ENCODE measurements at regions not wholly inside any gene's neighbourhood (a gene's known extent, or its start where the extent isn't known, plus 50 kb on each side); places are given as distances from the start of the nearest gene placed in this dataset.
"Not testable (repeated sequence)": the region's sequence is repeated elsewhere in the genome, so short reads cannot be mapped to it uniquely, and the experiment has no call there.

GRCh38 chrX:63142588-63142987 lies 208.5 kb downstream of the SPIN4 start:
- not testable (repeated sequence) for H4K91ac ChIP-seq (ENCODE audit: low read depth, low read length, poor library complexity); H3K14ac ChIP-seq (ENCODE audit: low read length); H3K79me1 ChIP-seq (ENCODE audit: low read depth, low read length); H2BK15ac ChIP-seq (ENCODE audit: low read length); H3K4me3 ChIP-seq (ENCODE audit: low read length in 2 of 2); H3K18ac ChIP-seq (ENCODE audit: low read length); H3K9ac ChIP-seq (ENCODE audit: low read depth, low read length, poor library complexity); H3K36me3 ChIP-seq (replicated peaks in 1 of 2; ENCODE audit: control insufficient read depth in 2 of 2, insufficient read depth in 2 of 2, low read length in 2 of 2); H3K4ac ChIP-seq (ENCODE audit: low read length); H3K23ac ChIP-seq (ENCODE audit: low read depth, low read length, poor library complexity); H2AK5ac ChIP-seq (ENCODE audit: low read depth, low read length); DNase-seq (ENCODE audit: low spot score); H3K4me2 ChIP-seq (ENCODE audit: insufficient read depth, low read length, poor library complexity, severe bottlenecking); H3K9me3 ChIP-seq (replicated peaks in 1 of 2; ENCODE audit: control insufficient read depth in 2 of 2, insufficient read depth in 1 of 2, low read depth in 1 of 2, low read length in 2 of 2); H2BK12ac ChIP-seq (ENCODE audit: low read length); H3K4me1 ChIP-seq (ENCODE audit: control insufficient read depth in 2 of 2, insufficient read depth in 1 of 2, low read depth in 1 of 2, low read length in 2 of 2); H3K27ac ChIP-seq (replicated peaks; ENCODE audit: low read length); H4K8ac ChIP-seq (ENCODE audit: low read depth, low read length); H2BK120ac ChIP-seq (ENCODE audit: low read depth, low read length); H2BK5ac ChIP-seq (ENCODE audit: low read length); H3K27me3 ChIP-seq (ENCODE audit: control insufficient read depth in 3 of 3, insufficient read depth in 3 of 3, low read depth in 1 of 3, low read length in 3 of 3); H2AFZ ChIP-seq (ENCODE audit: low read length)
- no CpG with 5 or more reads among the region's 2 CpGs for WGBS, 2 donors (ENCODE audit: extremely low coverage in 2 of 2, insufficient read length in 2 of 2, insufficient replicate concordance in 1 of 2)

GRCh38 chrX:63135859-63136258 lies 215.3 kb downstream of the SPIN4 start:
- not testable (repeated sequence) for H2AFZ ChIP-seq (ENCODE audit: low read length); H2BK5ac ChIP-seq (ENCODE audit: low read length); DNase-seq (ENCODE audit: low spot score); H3K36me3 ChIP-seq (replicated peaks in 1 of 2; ENCODE audit: control insufficient read depth in 2 of 2, insufficient read depth in 2 of 2, low read length in 2 of 2); H3K23ac ChIP-seq (ENCODE audit: low read depth, low read length, poor library complexity); H2AK5ac ChIP-seq (ENCODE audit: low read depth, low read length); H3K79me1 ChIP-seq (ENCODE audit: low read depth, low read length); H3K4me3 ChIP-seq (ENCODE audit: low read length in 2 of 2); H4K91ac ChIP-seq (ENCODE audit: low read depth, low read length, poor library complexity); H3K4me2 ChIP-seq (ENCODE audit: insufficient read depth, low read length, poor library complexity, severe bottlenecking); H3K4ac ChIP-seq (ENCODE audit: low read length); H3K18ac ChIP-seq (ENCODE audit: low read length); H2BK120ac ChIP-seq (ENCODE audit: low read depth, low read length); H3K4me1 ChIP-seq (ENCODE audit: control insufficient read depth in 2 of 2, insufficient read depth in 1 of 2, low read depth in 1 of 2, low read length in 2 of 2); H3K9me3 ChIP-seq (replicated peaks in 1 of 2; ENCODE audit: control insufficient read depth in 2 of 2, insufficient read depth in 1 of 2, low read depth in 1 of 2, low read length in 2 of 2); H3K14ac ChIP-seq (ENCODE audit: low read length); H3K9ac ChIP-seq (ENCODE audit: low read depth, low read length, poor library complexity); H2BK12ac ChIP-seq (ENCODE audit: low read length); H4K8ac ChIP-seq (ENCODE audit: low read depth, low read length); H2BK15ac ChIP-seq (ENCODE audit: low read length); H3K27me3 ChIP-seq (ENCODE audit: control insufficient read depth in 3 of 3, insufficient read depth in 3 of 3, low read depth in 1 of 3, low read length in 3 of 3); H3K27ac ChIP-seq (replicated peaks; ENCODE audit: low read length)
- WGBS, 2 donors (ENCODE audit: extremely low coverage in 2 of 2, insufficient read length in 2 of 2, insufficient replicate concordance in 1 of 2) = no CpG with 5 or more reads among the region's 2 CpGs

GRCh38 chrX:63128509-63128908 lies 222.6 kb downstream of the SPIN4 start:
- Histone ChIP-seq H3K4me1 (ENCODE audit: control insufficient read depth in 2 of 2, insufficient read depth in 1 of 2, low read depth in 1 of 2, low read length in 2 of 2) (no peaks in the 10 kb centered on the region), H3K14ac (ENCODE audit: low read length) (no peak overlapping the region), H3K4me2 (ENCODE audit: insufficient read depth, low read length, poor library complexity, severe bottlenecking) (no peak overlapping the region), H2BK15ac (ENCODE audit: low read length) (no peak overlapping the region), H3K4ac (ENCODE audit: low read length) (no peak overlapping the region), H2AFZ (ENCODE audit: low read length) (no peak overlapping the region), H3K4me3 (ENCODE audit: low read length in 2 of 2) (no peak overlapping the region), H4K91ac (ENCODE audit: low read depth, low read length, poor library complexity) (no peak overlapping the region), H3K27me3 (ENCODE audit: control insufficient read depth in 3 of 3, insufficient read depth in 3 of 3, low read depth in 1 of 3, low read length in 3 of 3) (no peaks in the 10 kb centered on the region), H3K27ac (replicated peaks; ENCODE audit: low read length) (no peak overlapping the region), H2BK5ac (ENCODE audit: low read length) (no peak overlapping the region), H2BK120ac (ENCODE audit: low read depth, low read length) (no peak overlapping the region), H3K9me3 (replicated peaks in 1 of 2; ENCODE audit: control insufficient read depth in 2 of 2, insufficient read depth in 1 of 2, low read depth in 1 of 2, low read length in 2 of 2) (no peaks in the 10 kb centered on the region), H3K23ac (ENCODE audit: low read depth, low read length, poor library complexity) (no peak overlapping the region), H4K8ac (ENCODE audit: low read depth, low read length) (no peak overlapping the region), H2AK5ac (ENCODE audit: low read depth, low read length) (no peak overlapping the region), H3K18ac (ENCODE audit: low read length) (no peak overlapping the region), H3K79me1 (ENCODE audit: low read depth, low read length) (no peaks in the 10 kb centered on the region), H2BK12ac (ENCODE audit: low read length) (no peak overlapping the region), H3K9ac (ENCODE audit: low read depth, low read length, poor library complexity) (no peak overlapping the region), H3K36me3 (replicated peaks in 1 of 2; ENCODE audit: control insufficient read depth in 2 of 2, insufficient read depth in 2 of 2, low read length in 2 of 2) (no peaks in the 10 kb centered on the region)
- no CpG with 5 or more reads among the region's 2 CpGs for WGBS, 2 donors (ENCODE audit: extremely low coverage in 2 of 2, insufficient read length in 2 of 2, insufficient replicate concordance in 1 of 2)
- no peak for DNase-seq (ENCODE audit: low spot score)

- H3K4me1 ChIP-seq (ENCODE audit: control insufficient read depth in 2 of 2, insufficient read depth in 1 of 2, low read depth in 1 of 2, low read length in 2 of 2) = no peaks in the 10 kb centered on the region
- H3K36me3 ChIP-seq (replicated peaks in 1 of 2; ENCODE audit: control insufficient read depth in 2 of 2, insufficient read depth in 2 of 2, low read length in 2 of 2) = no peaks in the 10 kb centered on the region
- WGBS, 2 donors (ENCODE audit: extremely low coverage in 2 of 2, insufficient read length in 2 of 2, insufficient replicate concordance in 1 of 2) = no CpG with 5 or more reads among the region's 1 CpG
Measured at GRCh38 chrX:63115196-63115595, 235.9 kb downstream of the SPIN4 start.

More at GRCh38 chrX:63115196-63115595, 235.9 kb downstream of the SPIN4 start:
- Histone ChIP-seq H3K27me3 (ENCODE audit: control insufficient read depth in 3 of 3, insufficient read depth in 3 of 3, low read depth in 1 of 3, low read length in 3 of 3) (no peaks in the 10 kb centered on the region), H2AK5ac (ENCODE audit: low read depth, low read length) (no peak overlapping the region), H3K18ac (ENCODE audit: low read length) (no peak overlapping the region), H4K8ac (ENCODE audit: low read depth, low read length) (no peak overlapping the region), H2BK12ac (ENCODE audit: low read length) (no peak overlapping the region), H2BK15ac (ENCODE audit: low read length) (no peak overlapping the region), H2AFZ (ENCODE audit: low read length) (no peak overlapping the region), H3K4me3 (ENCODE audit: low read length in 2 of 2) (no peak overlapping the region), H3K9ac (ENCODE audit: low read depth, low read length, poor library complexity) (no peak overlapping the region), H3K14ac (ENCODE audit: low read length) (no peak overlapping the region), H3K79me1 (ENCODE audit: low read depth, low read length) (no peaks in the 10 kb centered on the region), H3K4ac (ENCODE audit: low read length) (no peak overlapping the region), H3K9me3 (replicated peaks in 1 of 2; ENCODE audit: control insufficient read depth in 2 of 2, insufficient read depth in 1 of 2, low read depth in 1 of 2, low read length in 2 of 2) (peaks cover 0 to 3% of the 10 kb centered on the region in 2 donors), H2BK5ac (ENCODE audit: low read length) (no peak overlapping the region), H2BK120ac (ENCODE audit: low read depth, low read length) (no peak overlapping the region), H4K91ac (ENCODE audit: low read depth, low read length, poor library complexity) (no peak overlapping the region), H3K4me2 (ENCODE audit: insufficient read depth, low read length, poor library complexity, severe bottlenecking) (no peak overlapping the region), H3K23ac (ENCODE audit: low read depth, low read length, poor library complexity) (no peak overlapping the region), H3K27ac (replicated peaks; ENCODE audit: low read length) (no peak overlapping the region)
- no peak for DNase-seq (ENCODE audit: low spot score)

Measured in neuronal stem cell (in vitro differentiated cells).